ENCODE measurements at regions not wholly inside any gene's neighbourhood (a gene's known extent, or its start where the extent isn't known, plus 50 kb on each side); places are given as distances from the start of the nearest gene placed in this dataset.

- TF ChIP-seq CTCF (conservative IDR thresholded peaks at IDR 0.05 in 1 of 2, IDR thresholded peaks at IDR 0.05 in 1 of 2; ENCODE audit: low read depth in 1 of 2, low read length in 2 of 2) (peak; percentile 4 to 15), EZH2 (IDR thresholded peaks at IDR 0.05; ENCODE audit: low read length, missing control alignments) (no peak)
Observed at GRCh38 chr7:88357294-88357693, 50.6 kb upstream of the STEAP4 start.

All from fibroblast of lung (primary cell).